ENCODE measurements at regions not wholly inside any gene's neighbourhood (a gene's known extent, or its start where the extent isn't known, plus 50 kb on each side); places are given as distances from the start of the nearest gene placed in this dataset.

DNA sequence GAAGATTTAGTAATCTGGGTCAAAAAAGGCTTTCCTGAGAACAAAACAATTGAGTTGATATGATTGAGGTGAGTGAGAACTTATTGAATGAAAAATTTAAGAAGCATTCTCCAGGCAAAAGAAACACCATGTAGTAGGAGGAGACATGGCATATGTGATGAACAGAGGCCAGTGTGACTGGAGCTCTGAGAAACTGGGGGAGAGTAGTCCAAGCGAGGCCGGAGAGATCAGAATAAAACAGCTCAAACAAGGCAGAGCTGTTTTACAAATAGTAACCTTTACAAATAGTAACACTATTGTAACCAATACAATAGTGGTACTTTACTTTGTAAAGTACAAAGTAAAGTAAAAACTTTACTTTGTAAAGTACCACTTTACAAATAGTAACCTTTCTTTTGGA, 1159.1 kb downstream of the PCDH9 start:
- no peak for TF ChIP-seq ISL1 (CRISPR knock-in tag; IDR thresholded peaks at IDR 0.05)
- TF ChIP-seq ZNF8 (CRISPR knock-in tag; IDR thresholded peaks at IDR 0.05): no peak
- TF ChIP-seq RARB (CRISPR knock-in tag; IDR thresholded peaks at IDR 0.05): no peak
- TF ChIP-seq PPARA (CRISPR knock-in tag; IDR thresholded peaks at IDR 0.05; ENCODE audit: borderline replicate concordance): no peak
- TF ChIP-seq, protein P1, sequence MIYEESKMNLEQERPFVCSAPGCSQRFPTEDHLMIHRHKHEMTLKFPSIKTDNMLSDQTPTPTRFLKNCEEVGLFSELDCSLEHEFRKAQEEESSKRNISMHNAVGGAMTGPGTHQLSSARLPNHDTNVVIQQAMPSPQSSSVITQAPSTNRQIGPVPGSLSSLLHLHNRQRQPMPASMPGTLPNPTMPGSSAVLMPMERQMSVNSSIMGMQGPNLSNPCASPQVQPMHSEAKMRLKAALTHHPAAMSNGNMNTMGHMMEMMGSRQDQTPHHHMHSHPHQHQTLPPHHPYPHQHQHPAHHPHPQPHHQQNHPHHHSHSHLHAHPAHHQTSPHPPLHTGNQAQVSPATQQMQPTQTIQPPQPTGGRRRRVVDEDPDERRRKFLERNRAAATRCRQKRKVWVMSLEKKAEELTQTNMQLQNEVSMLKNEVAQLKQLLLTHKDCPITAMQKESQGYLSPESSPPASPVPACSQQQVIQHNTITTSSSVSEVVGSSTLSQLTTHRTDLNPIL (CRISPR knock-in tag; IDR thresholded peaks at IDR 0.05; ENCODE audit: low read depth): no peak
- TF ChIP-seq ZFP3 (CRISPR knock-in tag; IDR thresholded peaks at IDR 0.05): no peak
- no peak for TF ChIP-seq PATZ1 (CRISPR knock-in tag; IDR thresholded peaks at IDR 0.05; ENCODE audit: borderline replicate concordance)
- no peak for TF ChIP-seq ARNTL (CRISPR knock-in tag; IDR thresholded peaks at IDR 0.05; ENCODE audit: borderline replicate concordance, low read depth)
- TF ChIP-seq SNAI2 (CRISPR knock-in tag; IDR thresholded peaks at IDR 0.05): no peak
- no peak for TF ChIP-seq ZNF70 (CRISPR knock-in tag; IDR thresholded peaks at IDR 0.05)
- TF ChIP-seq BACH2 (CRISPR knock-in tag; IDR thresholded peaks at IDR 0.05; ENCODE audit: borderline replicate concordance): no peak
- no peak for TF ChIP-seq ZFP30 (CRISPR knock-in tag; IDR thresholded peaks at IDR 0.05)
- TF ChIP-seq TCF4 (CRISPR knock-in tag; IDR thresholded peaks at IDR 0.05; ENCODE audit: borderline replicate concordance): no peak
- TF ChIP-seq, protein P2, sequence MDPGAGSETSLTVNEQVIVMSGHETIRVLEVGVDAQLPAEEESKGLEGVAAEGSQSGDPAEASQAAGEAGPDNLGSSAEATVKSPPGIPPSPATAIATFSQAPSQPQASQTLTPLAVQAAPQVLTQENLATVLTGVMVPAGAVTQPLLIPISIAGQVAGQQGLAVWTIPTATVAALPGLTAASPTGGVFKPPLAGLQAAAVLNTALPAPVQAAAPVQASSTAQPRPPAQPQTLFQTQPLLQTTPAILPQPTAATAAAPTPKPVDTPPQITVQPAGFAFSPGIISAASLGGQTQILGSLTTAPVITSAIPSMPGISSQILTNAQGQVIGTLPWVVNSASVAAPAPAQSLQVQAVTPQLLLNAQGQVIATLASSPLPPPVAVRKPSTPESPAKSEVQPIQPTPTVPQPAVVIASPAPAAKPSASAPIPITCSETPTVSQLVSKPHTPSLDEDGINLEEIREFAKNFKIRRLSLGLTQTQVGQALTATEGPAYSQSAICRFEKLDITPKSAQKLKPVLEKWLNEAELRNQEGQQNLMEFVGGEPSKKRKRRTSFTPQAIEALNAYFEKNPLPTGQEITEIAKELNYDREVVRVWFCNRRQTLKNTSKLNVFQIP (CRISPR knock-in tag; IDR thresholded peaks at IDR 0.05; ENCODE audit: borderline replicate concordance, low read depth): no peak
